ENCODE measurements at regions not wholly inside any gene's neighbourhood (a gene's known extent, or its start where the extent isn't known, plus 50 kb on each side); places are given as distances from the start of the nearest gene placed in this dataset.

GRCh38 chr2:224261326-224261725, 140.6 kb downstream of the FAM124B start:
- TF ChIP-seq CTCF (conservative IDR thresholded peaks at IDR 0.05; ENCODE audit: low read depth in 2 of 2) (no peak), POLR2AphosphoS5 (IDR thresholded peaks at IDR 0.05; ENCODE audit: low read depth) (no peak), EZH2 (IDR thresholded peaks at IDR 0.05; ENCODE audit: low read depth, unreplicated experiment) (no peak)
